ENCODE measurements at regions not wholly inside any gene's neighbourhood (a gene's known extent, or its start where the extent isn't known, plus 50 kb on each side); places are given as distances from the start of the nearest gene placed in this dataset.

DNA sequence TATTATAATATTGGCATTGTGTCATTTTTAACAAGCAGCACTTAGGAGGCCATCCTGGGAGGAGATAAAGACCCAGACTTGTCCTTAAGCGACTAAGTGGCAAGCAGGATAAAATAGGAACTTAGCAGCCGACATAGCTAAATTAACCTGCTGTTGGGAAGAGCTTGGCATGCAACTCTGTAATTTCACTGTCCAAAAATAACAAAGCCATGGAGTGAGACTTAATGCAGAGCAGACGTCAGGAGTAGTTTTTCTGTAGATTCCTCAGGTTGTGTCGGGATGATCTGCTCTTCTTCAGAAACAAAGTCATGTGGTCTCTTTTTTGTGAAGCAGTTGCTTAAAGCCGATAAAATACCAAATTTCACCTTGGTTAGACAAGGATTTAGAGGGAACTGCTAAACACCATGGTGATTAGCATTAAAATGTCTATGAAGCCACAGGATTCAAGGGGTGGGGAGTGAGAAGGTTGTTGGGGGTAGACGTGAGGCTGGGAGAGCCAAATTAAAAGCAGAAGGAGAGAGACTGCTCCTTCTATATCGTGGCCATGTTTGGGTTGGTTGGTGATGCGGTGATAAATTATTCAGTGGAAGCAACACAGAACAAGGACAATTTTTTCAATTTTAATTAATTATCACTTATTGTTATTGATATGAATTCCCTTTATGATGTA, 303.0 kb downstream of the CSNK1G3 start:
- no peak overlapping the region for H3K4me3 ChIP-seq (ENCODE audit: low read depth, low read length)
- DNase-seq (ENCODE audit: low read depth), result peak; percentile 69
- TF ChIP-seq, protein P1, sequence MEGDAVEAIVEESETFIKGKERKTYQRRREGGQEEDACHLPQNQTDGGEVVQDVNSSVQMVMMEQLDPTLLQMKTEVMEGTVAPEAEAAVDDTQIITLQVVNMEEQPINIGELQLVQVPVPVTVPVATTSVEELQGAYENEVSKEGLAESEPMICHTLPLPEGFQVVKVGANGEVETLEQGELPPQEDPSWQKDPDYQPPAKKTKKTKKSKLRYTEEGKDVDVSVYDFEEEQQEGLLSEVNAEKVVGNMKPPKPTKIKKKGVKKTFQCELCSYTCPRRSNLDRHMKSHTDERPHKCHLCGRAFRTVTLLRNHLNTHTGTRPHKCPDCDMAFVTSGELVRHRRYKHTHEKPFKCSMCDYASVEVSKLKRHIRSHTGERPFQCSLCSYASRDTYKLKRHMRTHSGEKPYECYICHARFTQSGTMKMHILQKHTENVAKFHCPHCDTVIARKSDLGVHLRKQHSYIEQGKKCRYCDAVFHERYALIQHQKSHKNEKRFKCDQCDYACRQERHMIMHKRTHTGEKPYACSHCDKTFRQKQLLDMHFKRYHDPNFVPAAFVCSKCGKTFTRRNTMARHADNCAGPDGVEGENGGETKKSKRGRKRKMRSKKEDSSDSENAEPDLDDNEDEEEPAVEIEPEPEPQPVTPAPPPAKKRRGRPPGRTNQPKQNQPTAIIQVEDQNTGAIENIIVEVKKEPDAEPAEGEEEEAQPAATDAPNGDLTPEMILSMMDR (conservative IDR thresholded peaks at IDR 0.05; ENCODE audit: low read depth, low read length), result no peak

GRCh38 chr5:123813937-123814624, 302.1 kb downstream of the CSNK1G3 start:
- DNase-seq (ENCODE audit: low read depth), result peak; percentile 54
- no peak overlapping the region for H3K4me3 ChIP-seq (ENCODE audit: low read depth, low read length)
- TF ChIP-seq, protein P1 (conservative IDR thresholded peaks at IDR 0.05; ENCODE audit: low read depth, low read length), result no peak

DNA sequence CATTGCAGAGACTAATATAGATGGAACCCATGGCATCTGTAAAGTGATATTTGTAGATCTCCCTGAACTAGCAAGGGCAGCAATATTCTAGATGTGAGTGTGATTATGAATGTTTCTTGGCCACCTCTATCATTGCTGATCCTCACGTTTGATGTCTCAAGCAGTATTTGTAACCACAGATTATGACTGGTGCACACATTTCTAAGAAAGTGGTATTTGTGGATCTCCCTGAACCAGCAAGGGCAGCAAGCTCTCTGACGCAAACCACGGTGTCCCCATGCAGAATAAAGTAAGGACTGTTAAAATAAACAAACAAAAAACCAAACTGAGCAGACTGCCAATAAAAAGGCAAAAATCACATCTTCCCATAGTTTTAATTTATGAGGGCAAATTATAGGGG, 301.3 kb downstream of the CSNK1G3 start:
- DNase-seq (ENCODE audit: low read depth), result peak; percentile 50
- TF ChIP-seq, protein P1 (conservative IDR thresholded peaks at IDR 0.05; ENCODE audit: low read depth, low read length), result no peak
- no peak overlapping the region for H3K4me3 ChIP-seq (ENCODE audit: low read depth, low read length)

DNA sequence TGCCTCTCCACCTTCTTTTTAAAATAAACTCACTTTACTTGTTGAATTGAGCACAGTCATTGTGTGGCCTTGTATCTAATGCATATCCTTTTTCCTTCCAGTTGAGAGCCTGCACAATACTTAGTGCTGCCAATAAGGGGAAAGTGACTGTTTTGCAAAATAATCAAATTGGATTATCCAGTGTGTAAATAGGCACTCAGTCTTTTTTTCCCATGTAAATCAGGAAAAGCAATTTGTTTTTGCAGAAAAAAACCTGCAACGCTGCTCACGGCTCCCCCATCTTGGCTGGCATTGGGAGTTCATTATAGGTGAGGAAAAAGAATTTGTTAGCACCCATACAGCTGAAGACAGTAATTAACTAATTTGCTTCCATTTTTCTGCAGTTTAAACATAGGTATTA, 299.9 kb downstream of the CSNK1G3 start:
- DNase-seq (ENCODE audit: low read depth), result no peak
- H3K4me3 ChIP-seq (ENCODE audit: low read depth, low read length), result no peak overlapping the region
- TF ChIP-seq, protein P1 (conservative IDR thresholded peaks at IDR 0.05; ENCODE audit: low read depth, low read length), result no peak

DNA sequence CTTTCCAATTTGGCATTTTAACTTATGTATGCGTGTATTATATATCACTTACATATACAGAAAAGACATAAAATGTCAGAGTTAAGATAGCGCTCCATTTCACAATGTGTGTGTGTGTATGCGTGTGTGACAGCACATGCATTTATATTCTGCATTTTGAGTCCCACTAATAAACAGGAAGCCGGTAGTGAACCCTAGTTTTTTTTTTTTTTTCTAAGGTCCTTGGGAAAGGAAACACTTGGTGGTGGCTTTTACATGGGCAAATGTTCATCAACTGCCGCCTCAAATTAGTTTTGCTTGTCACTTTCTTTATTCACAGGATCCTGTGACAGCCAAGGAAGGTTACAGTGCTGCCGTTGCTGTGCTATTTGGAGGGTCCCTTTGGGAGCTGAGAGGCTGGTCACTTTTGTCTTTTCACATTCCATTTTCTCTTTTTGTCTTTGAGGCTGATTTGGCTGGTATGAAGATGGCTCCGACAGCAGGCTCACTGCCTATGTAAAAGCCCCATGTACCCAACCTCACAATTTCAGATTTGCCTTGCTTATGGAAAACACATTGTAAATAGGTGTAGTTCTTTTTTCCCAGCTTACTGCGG, 298.9 kb downstream of the CSNK1G3 start:
- no peak for DNase-seq (ENCODE audit: low read depth)
- H3K4me3 ChIP-seq (ENCODE audit: low read depth, low read length), result no peak overlapping the region
- TF ChIP-seq, protein P1 (conservative IDR thresholded peaks at IDR 0.05; ENCODE audit: low read depth, low read length), result no peak

GRCh38 chr5:123810253-123810652, 298.3 kb downstream of the CSNK1G3 start:
- DNase-seq (ENCODE audit: low read depth), result peak; percentile 64
- H3K4me3 ChIP-seq (ENCODE audit: low read depth, low read length), result no peak overlapping the region

More at GRCh38 chr5:123810253-123810652, 298.3 kb downstream of the CSNK1G3 start:
- TF ChIP-seq, protein P1 (conservative IDR thresholded peaks at IDR 0.05; ENCODE audit: low read depth, low read length), result no peak

Measured in choroid plexus epithelial cell (primary cell).